HL-60 (cell line): ENCODE measurements at regions not wholly inside any gene's neighbourhood (a gene's known extent, or its start where the extent isn't known, plus 50 kb on each side); places are given as distances from the start of the nearest gene placed in this dataset.

Source experiments
- DNase-seq, 2 experiments: peaks; one replicate each; pipeline ENCODE4 v3.0.0-alpha.2; 2010 to 2020; ENCODE audit warnings: low read depth in 1 of 2, low spot score in 1 of 2
- H3K27ac ChIP-seq: fragments of 250-450 bp; sonication (Bioruptor Pico); replicated peaks from 2 replicates; pipeline ENCODE4 v1.5.1; 2020; ENCODE audit warnings: mild to moderate bottlenecking, moderate library complexity
- H3K27me3 ChIP-seq: fragments of 250-450 bp; sonication (Bioruptor Pico); 2 replicates; pipeline ENCODE4 v1.5.1; 2021; ENCODE audit warnings: mild to moderate bottlenecking, moderate library complexity; ENCODE audit not compliant: insufficient read depth, poor library complexity, severe bottlenecking
- H3K4me3 ChIP-seq: replicated peaks from 2 replicates; pipeline ENCODE4 v1.5.1; 2011; ENCODE audit warnings: mild to moderate bottlenecking, control low read depth, low read length; ENCODE audit not compliant: insufficient read depth
- GABPA ChIP-seq: IDR thresholded peaks from 2 replicates; pipeline ENCODE4 v1.6.1; 2012; ENCODE audit warnings: low read depth
- POLR2AphosphoS5 ChIP-seq: IDR thresholded peaks from 2 replicates; pipeline ENCODE4 v1.6.1; 2012; ENCODE audit warnings: low read depth
- SPI1 ChIP-seq: IDR thresholded peaks from 2 replicates; pipeline ENCODE4 v1.6.1; 2012; ENCODE audit warnings: low read depth, mild to moderate bottlenecking, borderline replicate concordance
- TF ChIP-seq, protein P1 (sequence below): IDR thresholded peaks from one replicate; pipeline ENCODE4 v1.5.1; 2011; ENCODE audit warnings: low read length, control low read depth, inconsistent platforms; ENCODE audit not compliant: insufficient read depth
- TF ChIP-seq, protein P2 (sequence below): IDR thresholded peaks from 2 replicates; pipeline ENCODE4 v1.6.1; 2012; ENCODE audit warnings: low read depth; ENCODE audit not compliant: insufficient replicate concordance

DNA sequence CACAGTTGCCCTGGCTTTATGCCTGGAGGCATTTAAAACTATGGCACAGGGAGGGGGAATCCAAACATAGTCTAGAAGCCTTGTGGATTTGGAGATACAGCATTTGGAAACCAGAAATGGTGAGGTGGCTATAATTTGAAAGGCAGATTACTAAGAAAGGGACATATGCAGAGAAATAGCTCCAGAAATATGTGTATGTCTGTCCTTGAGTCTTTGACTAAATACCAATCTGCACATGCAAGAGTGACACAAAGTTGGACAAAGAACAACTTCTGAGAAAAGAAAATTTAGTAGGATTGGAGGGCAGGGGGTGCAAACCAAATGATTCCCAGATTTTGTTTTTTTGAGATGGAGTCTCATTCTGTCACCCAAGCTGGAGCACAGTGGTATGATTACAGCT is 229.6 kb downstream of the TMEM26 start:
- Histone ChIP-seq H3K4me3 (no peak overlapping the region), H3K27me3 (no peaks in the 10 kb centered on the region), H3K27ac (no peak overlapping the region)
- TF ChIP-seq, protein P1, sequence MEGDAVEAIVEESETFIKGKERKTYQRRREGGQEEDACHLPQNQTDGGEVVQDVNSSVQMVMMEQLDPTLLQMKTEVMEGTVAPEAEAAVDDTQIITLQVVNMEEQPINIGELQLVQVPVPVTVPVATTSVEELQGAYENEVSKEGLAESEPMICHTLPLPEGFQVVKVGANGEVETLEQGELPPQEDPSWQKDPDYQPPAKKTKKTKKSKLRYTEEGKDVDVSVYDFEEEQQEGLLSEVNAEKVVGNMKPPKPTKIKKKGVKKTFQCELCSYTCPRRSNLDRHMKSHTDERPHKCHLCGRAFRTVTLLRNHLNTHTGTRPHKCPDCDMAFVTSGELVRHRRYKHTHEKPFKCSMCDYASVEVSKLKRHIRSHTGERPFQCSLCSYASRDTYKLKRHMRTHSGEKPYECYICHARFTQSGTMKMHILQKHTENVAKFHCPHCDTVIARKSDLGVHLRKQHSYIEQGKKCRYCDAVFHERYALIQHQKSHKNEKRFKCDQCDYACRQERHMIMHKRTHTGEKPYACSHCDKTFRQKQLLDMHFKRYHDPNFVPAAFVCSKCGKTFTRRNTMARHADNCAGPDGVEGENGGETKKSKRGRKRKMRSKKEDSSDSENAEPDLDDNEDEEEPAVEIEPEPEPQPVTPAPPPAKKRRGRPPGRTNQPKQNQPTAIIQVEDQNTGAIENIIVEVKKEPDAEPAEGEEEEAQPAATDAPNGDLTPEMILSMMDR: no peak
- no peak for TF ChIP-seq GABPA
- TF ChIP-seq POLR2AphosphoS5: no peak
- TF ChIP-seq, protein P2, sequence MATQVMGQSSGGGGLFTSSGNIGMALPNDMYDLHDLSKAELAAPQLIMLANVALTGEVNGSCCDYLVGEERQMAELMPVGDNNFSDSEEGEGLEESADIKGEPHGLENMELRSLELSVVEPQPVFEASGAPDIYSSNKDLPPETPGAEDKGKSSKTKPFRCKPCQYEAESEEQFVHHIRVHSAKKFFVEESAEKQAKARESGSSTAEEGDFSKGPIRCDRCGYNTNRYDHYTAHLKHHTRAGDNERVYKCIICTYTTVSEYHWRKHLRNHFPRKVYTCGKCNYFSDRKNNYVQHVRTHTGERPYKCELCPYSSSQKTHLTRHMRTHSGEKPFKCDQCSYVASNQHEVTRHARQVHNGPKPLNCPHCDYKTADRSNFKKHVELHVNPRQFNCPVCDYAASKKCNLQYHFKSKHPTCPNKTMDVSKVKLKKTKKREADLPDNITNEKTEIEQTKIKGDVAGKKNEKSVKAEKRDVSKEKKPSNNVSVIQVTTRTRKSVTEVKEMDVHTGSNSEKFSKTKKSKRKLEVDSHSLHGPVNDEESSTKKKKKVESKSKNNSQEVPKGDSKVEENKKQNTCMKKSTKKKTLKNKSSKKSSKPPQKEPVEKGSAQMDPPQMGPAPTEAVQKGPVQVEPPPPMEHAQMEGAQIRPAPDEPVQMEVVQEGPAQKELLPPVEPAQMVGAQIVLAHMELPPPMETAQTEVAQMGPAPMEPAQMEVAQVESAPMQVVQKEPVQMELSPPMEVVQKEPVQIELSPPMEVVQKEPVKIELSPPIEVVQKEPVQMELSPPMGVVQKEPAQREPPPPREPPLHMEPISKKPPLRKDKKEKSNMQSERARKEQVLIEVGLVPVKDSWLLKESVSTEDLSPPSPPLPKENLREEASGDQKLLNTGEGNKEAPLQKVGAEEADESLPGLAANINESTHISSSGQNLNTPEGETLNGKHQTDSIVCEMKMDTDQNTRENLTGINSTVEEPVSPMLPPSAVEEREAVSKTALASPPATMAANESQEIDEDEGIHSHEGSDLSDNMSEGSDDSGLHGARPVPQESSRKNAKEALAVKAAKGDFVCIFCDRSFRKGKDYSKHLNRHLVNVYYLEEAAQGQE: no peak
- no peak for TF ChIP-seq SPI1
- DNase-seq: no peak

DNA sequence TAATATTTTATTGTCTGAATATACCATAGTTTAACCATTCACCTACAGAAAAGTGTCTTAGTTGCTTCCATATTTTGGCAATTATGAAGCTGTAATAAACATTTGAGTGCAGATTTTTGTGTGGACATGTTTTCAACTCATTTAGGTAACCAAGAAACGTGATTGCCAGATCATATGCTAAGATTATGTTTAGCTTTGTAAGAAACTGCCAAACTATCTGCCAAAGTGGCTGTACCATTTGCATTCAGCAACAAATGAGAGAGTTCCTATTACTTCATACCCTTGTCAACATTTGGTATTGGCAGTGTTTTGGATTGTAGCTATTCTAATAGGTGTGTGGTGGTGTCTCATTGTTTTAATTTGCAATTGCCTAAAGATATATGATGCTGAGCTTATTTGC is 233.5 kb downstream of the TMEM26 start:
- H3K4me3 ChIP-seq: no peak overlapping the region
- H3K27me3 ChIP-seq: no peaks in the 10 kb centered on the region
- H3K27ac ChIP-seq: no peak overlapping the region
- no peak for DNase-seq
- TF ChIP-seq, protein P2: no peak
- TF ChIP-seq GABPA: no peak
- TF ChIP-seq, protein P1: no peak
- TF ChIP-seq POLR2AphosphoS5: no peak
- no peak for TF ChIP-seq SPI1

DNA sequence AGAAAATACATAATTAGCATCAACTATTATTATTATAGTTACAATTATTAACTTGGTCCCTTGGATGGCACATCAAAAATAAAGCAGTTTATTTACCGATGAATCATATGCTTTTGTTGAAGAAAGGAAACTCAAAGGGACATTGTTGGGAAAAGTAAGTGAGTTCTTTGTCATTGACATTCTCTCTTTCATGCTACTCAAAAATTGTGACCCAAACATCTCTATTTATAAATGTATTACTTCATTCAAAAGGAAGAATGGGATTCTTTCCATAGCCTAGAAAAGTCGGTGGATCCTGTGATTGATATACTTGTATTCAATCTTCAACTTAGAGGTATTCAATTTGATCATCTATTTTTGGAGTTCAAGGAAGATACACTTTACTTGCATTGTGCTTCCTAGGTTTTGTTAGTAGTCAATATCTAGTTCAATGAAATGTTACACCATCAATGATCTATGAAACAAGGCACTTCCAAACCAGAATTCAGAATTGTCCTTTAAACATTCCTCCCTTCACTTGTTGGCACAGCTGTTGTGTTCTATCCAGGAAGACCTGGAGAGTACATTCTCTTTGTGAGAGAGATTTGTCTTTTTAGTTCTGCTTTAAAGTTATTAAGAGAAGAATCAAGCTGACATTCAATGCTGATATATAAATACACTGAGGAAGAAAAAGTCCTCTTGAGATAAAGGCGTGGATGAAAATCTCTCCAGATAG is 235.2 kb downstream of the TMEM26 start:
- TF ChIP-seq, protein P2: no peak
- TF ChIP-seq, protein P1: no peak
- TF ChIP-seq GABPA (no peak), SPI1 (no peak)
- H3K27me3 ChIP-seq: no peaks in the 10 kb centered on the region
- no peak for DNase-seq
- H3K27ac ChIP-seq: no peak overlapping the region
- H3K4me3 ChIP-seq: no peak overlapping the region
